Muscle layer of colon (tissue), 2 donors: ENCODE measurements at regions not wholly inside any gene's neighbourhood (a gene's known extent, or its start where the extent isn't known, plus 50 kb on each side); places are given as distances from the start of the nearest gene placed in this dataset.

Experiments used
- H3K27ac ChIP-seq: one replicate; pipeline ENCODE4 v1.7.0; 2013; ENCODE audit warnings: low read depth, mild to moderate bottlenecking, low read length, moderate library complexity
- H3K27me3 ChIP-seq, 2 donors: one replicate each; pipeline ENCODE4 v1.7.0; 2013; ENCODE audit warnings: low read length in 2 of 2, mild to moderate bottlenecking in 2 of 2; ENCODE audit not compliant: insufficient read depth in 2 of 2, control insufficient read depth in 1 of 2
- H3K36me3 ChIP-seq: one replicate; pipeline ENCODE4 v1.7.0; 2013; ENCODE audit warnings: mild to moderate bottlenecking, low read length; ENCODE audit not compliant: insufficient read depth
- H3K4me1 ChIP-seq: one replicate; pipeline ENCODE4 v1.7.0; 2013; ENCODE audit warnings: mild to moderate bottlenecking, low read length; ENCODE audit not compliant: insufficient read depth
- H3K4me3 ChIP-seq, 2 donors: one replicate each; pipeline ENCODE4 v1.7.0; 2013; ENCODE audit warnings: low read length in 2 of 2, low read depth in 1 of 2, mild to moderate bottlenecking in 1 of 2, moderate library complexity in 1 of 2
- H3K9ac ChIP-seq: one replicate; pipeline ENCODE4 v1.7.0; 2013; ENCODE audit warnings: low read length
- H3K9me3 ChIP-seq: one replicate; pipeline ENCODE4 v1.7.0; 2013; ENCODE audit warnings: mild to moderate bottlenecking, low read length
- donor health status: abdominal sarcoma.
- donor health status: Adenocarcinoma of cecum.

DNA sequence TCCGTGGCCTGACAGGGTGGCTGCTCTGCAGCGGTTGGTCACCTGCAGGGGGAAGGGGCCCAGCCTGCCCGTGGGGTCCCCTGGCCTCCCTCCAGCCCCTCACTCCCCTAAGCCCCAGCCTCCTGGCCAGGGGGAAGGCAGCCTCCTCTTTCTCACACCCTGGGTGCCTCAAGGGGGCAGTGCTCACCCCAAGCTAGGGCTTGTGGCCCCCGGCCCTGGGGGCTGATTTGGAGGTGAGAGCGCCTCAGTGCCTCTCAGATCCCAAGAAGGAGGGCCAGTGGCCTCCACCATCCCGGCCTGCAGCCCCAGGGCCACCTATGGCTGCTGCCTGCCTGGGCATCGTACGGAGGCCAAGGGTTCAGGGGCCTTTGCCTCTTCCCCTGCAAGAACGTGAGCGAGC, 66.4 kb upstream of the TTC34 start:
- H3K9ac ChIP-seq: no peak overlapping the region
- no peak overlapping the region for H3K4me3 ChIP-seq
- H3K27ac ChIP-seq: no peak overlapping the region
- no peaks in the 10 kb centered on the region for H3K4me1 ChIP-seq
- H3K36me3 ChIP-seq: no peaks in the 10 kb centered on the region
- H3K9me3 ChIP-seq: peaks cover 12% of the 10 kb centered on the region
- peaks cover 0 to 51% of the 10 kb centered on the region in 2 donors for H3K27me3 ChIP-seq

DNA sequence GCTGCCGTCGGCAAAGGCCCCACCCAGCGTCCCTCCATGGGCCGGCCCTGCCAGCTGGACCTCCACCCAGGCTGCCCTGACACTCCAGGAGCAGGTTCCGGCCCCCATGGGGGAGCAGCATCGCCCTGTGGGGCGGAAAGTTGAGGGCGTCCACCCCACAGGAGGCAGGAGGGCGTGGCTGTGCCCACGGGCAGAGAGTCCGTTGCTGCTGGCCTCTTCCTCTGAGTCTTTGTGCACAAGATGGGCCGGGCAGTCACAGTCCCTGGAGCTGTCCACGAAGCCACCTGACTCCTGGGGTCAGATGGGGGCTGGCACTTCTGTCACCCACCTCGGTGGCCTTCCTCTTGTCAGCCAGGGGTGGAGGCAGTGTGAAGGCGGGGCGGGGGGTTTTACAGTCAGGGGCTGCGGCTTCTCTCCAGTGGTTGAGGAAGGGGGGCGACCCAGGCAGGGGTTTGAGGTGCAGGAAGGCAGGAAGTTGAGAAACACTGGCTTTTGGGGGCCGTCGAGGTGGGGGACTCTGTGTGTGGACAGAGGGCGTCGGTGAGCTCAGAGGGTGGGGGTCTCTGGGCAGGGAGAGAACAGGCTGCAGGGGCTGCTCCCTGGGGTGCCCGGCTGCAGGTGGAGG, 67.2 kb upstream of the TTC34 start:
- H3K9ac ChIP-seq: no peak overlapping the region
- H3K4me3 ChIP-seq: no peak overlapping the region
- H3K27ac ChIP-seq: no peak overlapping the region
- no peaks in the 10 kb centered on the region for H3K4me1 ChIP-seq
- peaks cover 0 to 51% of the 10 kb centered on the region in 2 donors for H3K27me3 ChIP-seq
- H3K9me3 ChIP-seq: peaks cover 12% of the 10 kb centered on the region
- no peaks in the 10 kb centered on the region for H3K36me3 ChIP-seq

GRCh38 chr1:2871246-2871815, 69.8 kb upstream of the TTC34 start:
- H3K27me3 ChIP-seq: peaks cover 0 to 57% of the 10 kb centered on the region in 2 donors
- H3K4me1 ChIP-seq: peaks cover 10% of the 10 kb centered on the region
- peaks cover 12% of the 10 kb centered on the region for H3K9me3 ChIP-seq
- H3K27ac ChIP-seq: no peak overlapping the region
- H3K9ac ChIP-seq: no peak overlapping the region
- H3K36me3 ChIP-seq: no peaks in the 10 kb centered on the region
- H3K4me3 ChIP-seq: no peak overlapping the region

GRCh38 chr1:2874207-2874606, 72.7 kb upstream of the TTC34 start:
- no peak overlapping the region for H3K9ac ChIP-seq
- no peaks in the 10 kb centered on the region for H3K36me3 ChIP-seq
- H3K4me1 ChIP-seq: peaks cover 10% of the 10 kb centered on the region
- H3K9me3 ChIP-seq: peaks cover 12% of the 10 kb centered on the region
- no peak overlapping the region for H3K4me3 ChIP-seq
- H3K27ac ChIP-seq: no peak overlapping the region
- peaks cover 0 to 50% of the 10 kb centered on the region in 2 donors for H3K27me3 ChIP-seq

DNA sequence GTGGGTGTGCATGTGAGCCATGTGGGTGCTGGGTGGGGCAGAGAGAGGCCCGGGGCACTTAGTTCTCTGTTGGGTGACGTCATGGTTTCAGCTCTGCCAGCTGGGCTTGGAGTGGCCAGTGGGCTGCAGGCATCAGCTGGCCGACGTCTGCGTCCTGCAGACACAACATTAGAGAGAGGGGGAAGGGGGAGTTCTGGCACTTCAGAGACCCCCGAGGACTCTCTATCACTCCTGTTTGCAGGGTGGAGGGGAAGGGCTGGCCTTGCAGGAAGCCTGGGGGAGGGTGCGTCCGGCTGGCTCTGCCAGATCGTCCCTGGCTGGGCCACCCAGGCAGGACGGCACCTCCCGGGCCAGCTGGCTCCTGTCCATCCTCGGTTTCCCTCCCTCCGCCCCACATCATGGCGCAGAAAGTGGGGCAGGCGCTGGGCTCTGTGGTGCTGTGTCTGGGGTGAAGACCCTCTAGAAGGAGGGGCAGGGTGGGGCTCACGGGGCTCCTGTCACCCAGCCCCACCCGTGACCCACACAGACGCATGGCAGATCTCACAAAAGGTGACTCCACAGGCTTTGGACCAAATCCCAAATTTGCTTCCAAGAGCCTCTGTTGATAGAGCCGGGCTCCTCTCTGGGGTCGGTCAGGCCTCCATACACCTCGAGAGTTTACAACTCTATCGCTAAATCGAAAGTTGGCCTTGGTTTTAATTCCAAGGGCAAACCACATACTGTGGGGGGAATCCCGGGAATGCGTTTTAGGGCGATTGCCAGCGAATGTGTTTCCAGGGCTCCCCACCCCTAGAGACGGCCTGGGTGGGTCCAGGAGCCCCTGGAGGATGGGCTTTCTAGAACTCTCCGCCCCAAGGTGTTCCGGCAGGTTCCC, 73.4 kb upstream of the TTC34 start:
- Histone ChIP-seq H3K4me3 (peak overlapping the region in 1 of 2 donors; percentile 14), H3K9ac (no peak overlapping the region), H3K4me1 (peaks cover 10% of the 10 kb centered on the region), H3K27me3 (peaks cover 0 to 51% of the 10 kb centered on the region in 2 donors), H3K36me3 (no peaks in the 10 kb centered on the region), H3K9me3 (peaks cover 12% of the 10 kb centered on the region), H3K27ac (no peak overlapping the region)

GRCh38 chr1:2875707-2876561, 74.4 kb upstream of the TTC34 start:
- Histone ChIP-seq H3K4me1 (peaks cover 10% of the 10 kb centered on the region), H3K27me3 (peaks cover 0 to 54% of the 10 kb centered on the region in 2 donors), H3K27ac (no peak overlapping the region), H3K9me3 (peaks cover 8% of the 10 kb centered on the region), H3K4me3 (peak overlapping the region in 1 of 2 donors; percentile 14), H3K36me3 (no peaks in the 10 kb centered on the region), H3K9ac (no peak overlapping the region)

- Histone ChIP-seq H3K27me3 (peaks cover 0 to 51% of the 10 kb centered on the region in 2 donors), H3K27ac (no peak overlapping the region), H3K4me1 (peaks cover 10% of the 10 kb centered on the region), H3K36me3 (no peaks in the 10 kb centered on the region), H3K9me3 (no peaks in the 10 kb centered on the region), H3K4me3 (no peak overlapping the region), H3K9ac (no peak overlapping the region)
Measured at GRCh38 chr1:2876846-2877245, 75.4 kb upstream of the TTC34 start.

DNA sequence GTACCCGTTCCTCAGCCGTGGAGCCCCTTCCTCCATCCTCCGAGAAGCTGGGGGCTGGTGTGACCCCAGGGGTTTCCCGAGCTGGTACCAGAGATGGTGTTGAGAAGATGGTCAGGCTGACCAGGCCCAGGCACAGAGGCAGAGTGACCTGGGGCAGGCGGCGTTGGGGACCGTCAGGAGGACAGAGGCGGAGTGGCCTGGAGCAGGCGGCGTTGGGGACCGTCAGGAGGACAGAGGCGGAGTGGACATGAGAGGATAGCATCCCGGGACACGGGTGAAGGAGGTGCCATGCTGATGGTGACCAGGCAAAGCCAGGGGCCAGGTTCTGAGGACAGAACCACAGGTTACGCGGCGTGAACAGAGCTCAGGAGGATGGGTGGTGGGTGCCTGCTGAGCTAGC, 75.9 kb upstream of the TTC34 start:
- no peak overlapping the region for H3K9ac ChIP-seq
- peaks cover 0 to 54% of the 10 kb centered on the region in 2 donors for H3K27me3 ChIP-seq

GRCh38 chr1:2878591-2878990, 77.1 kb upstream of the TTC34 start:
- H3K4me1 ChIP-seq: peaks cover 10% of the 10 kb centered on the region
- no peak overlapping the region for H3K4me3 ChIP-seq
- H3K27ac ChIP-seq: no peak overlapping the region
- H3K9ac ChIP-seq: no peak overlapping the region
- H3K9me3 ChIP-seq: no peaks in the 10 kb centered on the region
- H3K27me3 ChIP-seq: peaks cover 0 to 53% of the 10 kb centered on the region in 2 donors
- H3K36me3 ChIP-seq: no peaks in the 10 kb centered on the region

More for the DNA sequence above, 75.9 kb upstream of the TTC34 start:
- Histone ChIP-seq H3K27ac (no peak overlapping the region), H3K4me1 (peaks cover 10% of the 10 kb centered on the region), H3K36me3 (no peaks in the 10 kb centered on the region), H3K4me3 (no peak overlapping the region), H3K9me3 (no peaks in the 10 kb centered on the region)

DNA sequence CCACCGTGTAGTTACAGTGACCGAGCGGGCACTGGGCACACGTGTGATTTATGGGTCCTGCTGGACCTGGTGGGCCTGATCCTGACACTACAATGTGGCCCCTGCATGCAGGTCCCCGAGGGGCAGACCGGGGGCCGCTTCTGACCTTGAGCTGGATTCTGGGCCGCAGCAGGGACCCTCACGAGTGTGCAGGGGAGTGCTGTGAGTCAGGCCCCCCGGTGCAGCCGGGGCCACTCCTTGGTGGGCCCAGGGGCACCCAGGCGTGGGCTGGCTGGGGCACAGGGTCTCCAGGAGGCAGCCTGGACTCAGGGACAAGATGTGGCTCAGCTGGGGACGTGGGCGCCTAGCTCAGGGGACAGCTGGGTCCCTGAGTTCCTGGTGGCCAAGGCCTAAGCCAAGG, 77.5 kb upstream of the TTC34 start:
- Histone ChIP-seq H3K4me3 (no peak overlapping the region), H3K4me1 (peaks cover 10% of the 10 kb centered on the region), H3K9me3 (no peaks in the 10 kb centered on the region), H3K36me3 (no peaks in the 10 kb centered on the region), H3K9ac (no peak overlapping the region), H3K27ac (no peak overlapping the region), H3K27me3 (peaks cover 0 to 52% of the 10 kb centered on the region in 2 donors)

GRCh38 chr1:2879591-2879990, 78.1 kb upstream of the TTC34 start:
- peaks cover 7% of the 10 kb centered on the region for H3K4me1 ChIP-seq
- H3K27ac ChIP-seq: no peak overlapping the region
- no peaks in the 10 kb centered on the region for H3K9me3 ChIP-seq
- H3K36me3 ChIP-seq: no peaks in the 10 kb centered on the region
- H3K27me3 ChIP-seq: peaks cover 0 to 46% of the 10 kb centered on the region in 2 donors
- no peak overlapping the region for H3K4me3 ChIP-seq
- H3K9ac ChIP-seq: no peak overlapping the region
